Neural progenitor cell (in vitro differentiated cells): ENCODE measurements at regions not wholly inside any gene's neighbourhood (a gene's known extent, or its start where the extent isn't known, plus 50 kb on each side); places are given as distances from the start of the nearest gene placed in this dataset.

Experiments
- EZH2 ChIP-seq: fragments of 200-600 bp; sonication (generic); IDR thresholded peaks from 2 replicates; pipeline ENCODE4 v1.6.1; 2017; ENCODE audit warnings: antibody characterized with exemption, mild to moderate bottlenecking, moderate library complexity
- TF ChIP-seq, protein P1 (sequence below): fragments of 200-600 bp; sonication (generic); IDR thresholded peaks from 2 replicates; pipeline ENCODE4 v1.5.1; 2017; ENCODE audit warnings: antibody characterized with exemption, mild to moderate bottlenecking

DNA sequence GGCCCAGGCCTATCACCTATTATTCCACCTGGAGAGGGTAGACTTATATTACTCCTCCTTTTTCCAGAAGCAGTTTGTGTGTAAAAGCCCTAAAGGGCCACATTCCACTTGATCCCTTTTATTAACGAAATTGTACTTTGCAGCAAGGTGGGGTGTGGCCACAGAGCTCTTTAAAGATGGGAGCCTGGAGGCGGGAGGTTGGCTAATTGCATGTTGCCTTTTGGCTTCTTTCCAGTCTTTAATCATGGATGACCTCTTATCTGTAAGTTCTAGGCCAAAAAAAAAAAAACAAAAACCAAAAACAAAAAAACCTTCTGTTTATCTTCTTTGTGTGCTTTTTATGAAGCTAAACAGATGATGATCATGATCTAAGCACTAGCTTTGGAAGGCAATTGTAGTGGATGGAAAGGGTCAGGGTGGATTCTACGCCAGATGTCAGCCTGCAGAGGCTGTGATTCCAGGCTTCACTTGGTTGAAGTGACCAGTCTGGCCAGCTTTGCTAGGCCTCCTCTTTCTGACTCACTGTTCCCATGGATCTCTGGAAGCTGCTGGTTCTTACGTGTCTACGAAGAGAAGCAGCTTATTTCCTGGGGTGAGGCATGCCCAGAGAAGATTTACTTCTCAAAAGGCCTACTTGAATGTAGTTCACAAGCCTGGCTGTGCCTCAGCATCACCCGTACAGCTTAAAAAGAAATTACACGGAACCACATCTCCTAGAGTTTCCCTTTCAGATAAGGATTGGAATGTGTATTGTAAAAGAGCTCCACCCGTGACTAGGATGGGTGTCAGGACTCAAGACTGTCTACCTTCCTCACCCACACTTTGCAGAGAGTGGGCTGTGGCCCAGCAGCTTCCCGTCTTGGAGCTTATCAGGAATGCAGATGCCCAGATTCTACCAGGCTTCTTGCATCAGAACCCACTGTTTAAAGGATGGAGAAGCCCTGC, 330.9 kb upstream of the C2CD4B start:
- TF ChIP-seq, protein P1, sequence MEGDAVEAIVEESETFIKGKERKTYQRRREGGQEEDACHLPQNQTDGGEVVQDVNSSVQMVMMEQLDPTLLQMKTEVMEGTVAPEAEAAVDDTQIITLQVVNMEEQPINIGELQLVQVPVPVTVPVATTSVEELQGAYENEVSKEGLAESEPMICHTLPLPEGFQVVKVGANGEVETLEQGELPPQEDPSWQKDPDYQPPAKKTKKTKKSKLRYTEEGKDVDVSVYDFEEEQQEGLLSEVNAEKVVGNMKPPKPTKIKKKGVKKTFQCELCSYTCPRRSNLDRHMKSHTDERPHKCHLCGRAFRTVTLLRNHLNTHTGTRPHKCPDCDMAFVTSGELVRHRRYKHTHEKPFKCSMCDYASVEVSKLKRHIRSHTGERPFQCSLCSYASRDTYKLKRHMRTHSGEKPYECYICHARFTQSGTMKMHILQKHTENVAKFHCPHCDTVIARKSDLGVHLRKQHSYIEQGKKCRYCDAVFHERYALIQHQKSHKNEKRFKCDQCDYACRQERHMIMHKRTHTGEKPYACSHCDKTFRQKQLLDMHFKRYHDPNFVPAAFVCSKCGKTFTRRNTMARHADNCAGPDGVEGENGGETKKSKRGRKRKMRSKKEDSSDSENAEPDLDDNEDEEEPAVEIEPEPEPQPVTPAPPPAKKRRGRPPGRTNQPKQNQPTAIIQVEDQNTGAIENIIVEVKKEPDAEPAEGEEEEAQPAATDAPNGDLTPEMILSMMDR: no peak
- TF ChIP-seq EZH2: no peak
